Vagina (tissue), 2 donors: ENCODE measurements at regions not wholly inside any gene's neighbourhood (a gene's known extent, or its start where the extent isn't known, plus 50 kb on each side); places are given as distances from the start of the nearest gene placed in this dataset.

Source experiments
- DNase-seq, 2 donors: peaks; one replicate each; pipeline ENCODE4 v3.0.0-alpha.2; 2017; ENCODE audit errors: extremely low spot score in 2 of 2
- H3K27ac ChIP-seq: fragments of 200-600 bp; sonication (generic); one replicate; pipeline ENCODE4 v1.5.1; 2019
- H3K27me3 ChIP-seq: fragments of 200-600 bp; sonication (generic); one replicate; pipeline ENCODE4 v1.5.1; 2019
- H3K36me3 ChIP-seq, 2 donors: fragments of 200-600 bp; sonication (generic); one replicate each; pipeline ENCODE4 v1.5.1; 2017 to 2019
- H3K4me1 ChIP-seq: fragments of 200-600 bp; sonication (generic); one replicate; pipeline ENCODE4 v1.5.1; 2019
- H3K4me3 ChIP-seq, 2 donors: fragments of 200-600 bp; sonication (generic); 1 replicate in 1 of 2; 2 replicates in 1 of 2; pipeline ENCODE4 v1.5.1; 2016 to 2019
- H3K9me3 ChIP-seq: fragments of 200-600 bp; sonication (generic); one replicate; pipeline ENCODE4 v1.5.1; 2019
- POLR2A ChIP-seq, 2 donors: fragments of 450-650 bp; IDR thresholded peaks; one replicate each; pipeline ENCODE4 v1.6.1; 2017; ENCODE audit warnings: antibody characterized with exemption in 2 of 2, mild to moderate bottlenecking in 2 of 2, moderate library complexity in 2 of 2
- POLR2AphosphoS5 ChIP-seq, 2 donors: sonication (generic); formaldehyde crosslinking; IDR thresholded peaks; one replicate each; pipeline ENCODE4 v1.9.0; 2017; ENCODE audit warnings: antibody characterized with exemption in 2 of 2, mild to moderate bottlenecking in 2 of 2, low read depth in 1 of 2; ENCODE audit not compliant: insufficient read depth in 1 of 2
- intact Hi-C: fragments of 100-400 bp; cut with DNase I; formaldehyde crosslinking; loops from one replicate; pipeline ENCODE4 v1.15.1; 2023
- TF ChIP-seq, protein P1 (sequence below), 3 experiments: fragments of 450-650 bp in 2 of 3; fragments of 200-600 bp in 1 of 3; sonication (generic) in 1 of 3; IDR thresholded peaks; one replicate each; pipeline ENCODE4 v1.5.1; 2017 to 2019; ENCODE audit warnings: antibody characterized with exemption in 3 of 3, mild to moderate bottlenecking in 2 of 3, moderate library complexity in 2 of 3

DNA sequence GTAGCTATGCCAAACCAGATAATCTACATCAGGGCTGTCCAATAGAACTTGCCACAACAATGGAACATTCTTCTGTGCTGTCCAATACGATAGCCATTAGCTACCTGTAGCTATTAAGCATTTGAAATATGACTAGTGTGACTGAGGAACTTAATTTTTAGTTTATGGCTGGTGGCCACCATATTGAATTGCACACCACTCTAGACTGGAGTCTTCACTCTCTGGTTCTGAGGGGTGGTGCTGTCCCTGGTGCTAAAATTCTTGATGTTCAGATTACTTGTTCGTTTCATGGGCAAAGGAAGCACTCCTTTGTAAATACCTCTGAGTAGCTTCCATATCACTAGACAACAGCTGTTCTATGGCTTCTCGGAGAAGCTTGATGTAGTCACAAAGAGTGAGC is 296.6 kb downstream of the NPIPA8 start:
- DNase-seq, result no peak
- intact Hi-C loops, result no loop called here
- Histone ChIP-seq H3K36me3 (no peaks in the 10 kb centered on the region), H3K27ac (no peak overlapping the region), H3K4me3 (no peak overlapping the region), H3K27me3 (no peaks in the 10 kb centered on the region), H3K4me1 (no peaks in the 10 kb centered on the region), H3K9me3 (no peaks in the 10 kb centered on the region)
- TF ChIP-seq, protein P1, sequence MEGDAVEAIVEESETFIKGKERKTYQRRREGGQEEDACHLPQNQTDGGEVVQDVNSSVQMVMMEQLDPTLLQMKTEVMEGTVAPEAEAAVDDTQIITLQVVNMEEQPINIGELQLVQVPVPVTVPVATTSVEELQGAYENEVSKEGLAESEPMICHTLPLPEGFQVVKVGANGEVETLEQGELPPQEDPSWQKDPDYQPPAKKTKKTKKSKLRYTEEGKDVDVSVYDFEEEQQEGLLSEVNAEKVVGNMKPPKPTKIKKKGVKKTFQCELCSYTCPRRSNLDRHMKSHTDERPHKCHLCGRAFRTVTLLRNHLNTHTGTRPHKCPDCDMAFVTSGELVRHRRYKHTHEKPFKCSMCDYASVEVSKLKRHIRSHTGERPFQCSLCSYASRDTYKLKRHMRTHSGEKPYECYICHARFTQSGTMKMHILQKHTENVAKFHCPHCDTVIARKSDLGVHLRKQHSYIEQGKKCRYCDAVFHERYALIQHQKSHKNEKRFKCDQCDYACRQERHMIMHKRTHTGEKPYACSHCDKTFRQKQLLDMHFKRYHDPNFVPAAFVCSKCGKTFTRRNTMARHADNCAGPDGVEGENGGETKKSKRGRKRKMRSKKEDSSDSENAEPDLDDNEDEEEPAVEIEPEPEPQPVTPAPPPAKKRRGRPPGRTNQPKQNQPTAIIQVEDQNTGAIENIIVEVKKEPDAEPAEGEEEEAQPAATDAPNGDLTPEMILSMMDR (IDR thresholded peaks at IDR 0.05), result no peak
- no peak for TF ChIP-seq POLR2AphosphoS5 (IDR thresholded peaks at IDR 0.05; ENCODE audit: insufficient read depth in 1 of 2, low read depth in 1 of 2)
- TF ChIP-seq POLR2A (IDR thresholded peaks at IDR 0.05), result no peak

- intact Hi-C loops, result no loop called here
- no peak overlapping the region for H3K27ac ChIP-seq
- TF ChIP-seq, protein P1 (IDR thresholded peaks at IDR 0.05), result no peak
- TF ChIP-seq POLR2A (IDR thresholded peaks at IDR 0.05) (no peak), POLR2AphosphoS5 (IDR thresholded peaks at IDR 0.05; ENCODE audit: insufficient read depth in 1 of 2, low read depth in 1 of 2) (no peak)
These were observed 299.5 kb downstream of the NPIPA8 start for GRCh38 chr16:18037051-18037450.

GRCh38 chr16:18024611-18025010 is 311.9 kb downstream of the NPIPA8 start:
- Histone ChIP-seq H3K36me3 (no peaks in the 10 kb centered on the region), H3K27ac (no peak overlapping the region), H3K9me3 (no peaks in the 10 kb centered on the region), H3K27me3 (no peaks in the 10 kb centered on the region), H3K4me1 (no peaks in the 10 kb centered on the region), H3K4me3 (no peak overlapping the region)
- intact Hi-C loops, result no loop called here
- TF ChIP-seq, protein P1 (IDR thresholded peaks at IDR 0.05), result no peak
- TF ChIP-seq POLR2A (IDR thresholded peaks at IDR 0.05) (no peak), POLR2AphosphoS5 (IDR thresholded peaks at IDR 0.05; ENCODE audit: insufficient read depth in 1 of 2, low read depth in 1 of 2) (no peak)
- DNase-seq, result no peak

More at GRCh38 chr16:18037051-18037450, 299.5 kb downstream of the NPIPA8 start:
- Histone ChIP-seq H3K36me3 (no peaks in the 10 kb centered on the region), H3K9me3 (no peaks in the 10 kb centered on the region), H3K4me1 (no peaks in the 10 kb centered on the region), H3K4me3 (no peak overlapping the region), H3K27me3 (no peaks in the 10 kb centered on the region)
- no peak for DNase-seq

DNA sequence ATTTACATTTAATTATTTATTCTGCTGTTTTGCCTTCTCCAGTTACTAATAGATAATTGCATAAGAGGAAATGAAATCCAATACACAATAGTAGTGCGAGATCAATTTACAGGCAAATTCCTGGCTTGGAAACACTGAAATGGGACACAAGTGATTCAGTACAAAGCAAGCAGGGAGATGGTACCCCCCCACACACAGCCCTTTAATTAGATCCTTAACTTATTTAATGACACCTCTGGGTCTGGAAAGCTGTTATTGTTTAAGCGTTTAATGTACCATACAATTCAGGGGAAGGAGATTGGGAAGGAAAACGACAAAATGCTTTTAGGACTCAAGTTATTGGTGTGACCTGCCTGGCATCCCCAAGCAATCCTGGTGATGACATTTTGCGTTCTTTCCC is 318.2 kb downstream of the NPIPA8 start:
- H3K4me3 ChIP-seq, result no peak overlapping the region

DNA sequence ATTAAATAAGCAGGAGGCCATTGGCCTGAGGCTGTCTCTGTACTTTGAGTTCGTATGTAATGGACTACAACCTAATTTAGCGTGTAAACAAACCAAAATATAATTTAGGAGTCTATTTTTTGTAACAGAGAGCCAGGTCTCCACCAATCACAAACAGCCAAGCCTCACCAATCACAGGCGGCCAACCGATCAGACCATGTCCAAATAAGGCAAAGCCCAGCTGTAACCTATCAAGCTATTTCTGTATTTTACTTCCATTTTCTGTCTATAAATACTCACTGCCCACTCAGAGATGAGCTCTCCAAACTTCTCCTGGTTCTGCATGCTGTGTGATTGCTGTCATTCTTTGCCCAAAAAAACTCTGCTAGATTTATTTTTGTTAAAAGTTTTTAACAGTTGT is 322.7 kb downstream of the NPIPA8 start:
- no peaks in the 10 kb centered on the region for H3K36me3 ChIP-seq
- TF ChIP-seq POLR2A (IDR thresholded peaks at IDR 0.05) (no peak), POLR2AphosphoS5 (IDR thresholded peaks at IDR 0.05; ENCODE audit: insufficient read depth in 1 of 2, low read depth in 1 of 2) (no peak)
- TF ChIP-seq, protein P1 (IDR thresholded peaks at IDR 0.05), result no peak
- no peak for DNase-seq
- H3K4me3 ChIP-seq, result no peak overlapping the region
- intact Hi-C loops, result no loop called here
- H3K4me1 ChIP-seq, result peaks cover 7% of the 10 kb centered on the region
- H3K9me3 ChIP-seq, result no peaks in the 10 kb centered on the region
- H3K27ac ChIP-seq, result no peak overlapping the region
- H3K27me3 ChIP-seq, result no peaks in the 10 kb centered on the region

More for the DNA sequence above, 318.2 kb downstream of the NPIPA8 start:
- no peaks in the 10 kb centered on the region for H3K9me3 ChIP-seq
- H3K36me3 ChIP-seq, result no peaks in the 10 kb centered on the region
- no peak overlapping the region for H3K27ac ChIP-seq
- no peak for TF ChIP-seq POLR2AphosphoS5 (IDR thresholded peaks at IDR 0.05; ENCODE audit: insufficient read depth in 1 of 2, low read depth in 1 of 2)
- TF ChIP-seq, protein P1 (IDR thresholded peaks at IDR 0.05), result no peak
- no peaks in the 10 kb centered on the region for H3K27me3 ChIP-seq
- DNase-seq, result no peak
- intact Hi-C loops, result no loop called here
- H3K4me1 ChIP-seq, result peaks cover 7% of the 10 kb centered on the region
